Stimulated activated naive CD4-positive, alpha-beta T cell treated with Interleukin-2 at 50 U/mL for 16 hours (primary cell): ENCODE measurements at regions not wholly inside any gene's neighbourhood (a gene's known extent, or its start where the extent isn't known, plus 50 kb on each side); places are given as distances from the start of the nearest gene placed in this dataset.

ENCODE experiments used
- DNase-seq: peaks from one replicate; lab custom pipeline; 2025; lab: John Stamatoyannopoulos, UW

GRCh38 chr12:24473097-24473496 lies 475.8 kb downstream of the BCAT1 start:
- DNase-seq: no peak

GRCh38 chr12:24470050-24470449 lies 478.9 kb downstream of the BCAT1 start:
- DNase-seq: no peak

- DNase-seq: no peak
These were observed 479.8 kb downstream of the BCAT1 start for GRCh38 chr12:24469089-24469488.

GRCh38 chr12:24467226-24467625 lies 481.7 kb downstream of the BCAT1 start:
- DNase-seq: no peak

GRCh38 chr12:24463375-24463774 lies 485.5 kb downstream of the BCAT1 start:
- DNase-seq: no peak

- DNase-seq: no peak
These were observed 486.0 kb downstream of the BCAT1 start for GRCh38 chr12:24462946-24463345.

GRCh38 chr12:24460506-24460905 lies 488.4 kb downstream of the BCAT1 start:
- DNase-seq: no peak

GRCh38 chr12:24460099-24460498 lies 488.8 kb downstream of the BCAT1 start:
- no peak for DNase-seq

- no peak for DNase-seq
These were observed 493.1 kb downstream of the BCAT1 start for GRCh38 chr12:24455811-24456210.

- DNase-seq: no peak
These were observed 498.2 kb upstream of the SOX5 start for GRCh38 chr12:24447678-24448077.

GRCh38 chr12:24446287-24446686 lies 496.8 kb upstream of the SOX5 start:
- no peak for DNase-seq

GRCh38 chr12:24444634-24445033 lies 495.2 kb upstream of the SOX5 start:
- DNase-seq: no peak

- DNase-seq: no peak
These were observed 492.0 kb upstream of the SOX5 start for GRCh38 chr12:24441458-24441857.

- DNase-seq: no peak
These were observed 487.2 kb upstream of the SOX5 start for GRCh38 chr12:24436667-24437066.

- DNase-seq: no peak
These were observed 482.4 kb upstream of the SOX5 start for GRCh38 chr12:24431872-24432271.

- DNase-seq: no peak
These were observed 478.3 kb upstream of the SOX5 start for GRCh38 chr12:24427776-24428175.

GRCh38 chr12:24425601-24425970 lies 476.1 kb upstream of the SOX5 start:
- no peak for DNase-seq

GRCh38 chr12:24424889-24425600 lies 475.6 kb upstream of the SOX5 start:
- DNase-seq: no peak

- DNase-seq: no peak
These were observed 474.9 kb upstream of the SOX5 start for GRCh38 chr12:24424376-24424775.

GRCh38 chr12:24423611-24424010 lies 474.1 kb upstream of the SOX5 start:
- no peak for DNase-seq

GRCh38 chr12:24421759-24422158 lies 472.3 kb upstream of the SOX5 start:
- DNase-seq: no peak

GRCh38 chr12:24418157-24418556 lies 468.7 kb upstream of the SOX5 start:
- no peak for DNase-seq

GRCh38 chr12:24416423-24417109 lies 467.1 kb upstream of the SOX5 start:
- no peak for DNase-seq

- no peak for DNase-seq
These were observed 466.5 kb upstream of the SOX5 start for GRCh38 chr12:24415934-24416333.
